Naive thymus-derived CD4-positive, alpha-beta T cell (primary cell): ENCODE measurements at regions not wholly inside any gene's neighbourhood (a gene's known extent, or its start where the extent isn't known, plus 50 kb on each side); places are given as distances from the start of the nearest gene placed in this dataset.
"Not testable (repeated sequence)": the region's sequence is repeated elsewhere in the genome, so short reads cannot be mapped to it uniquely, and the experiment has no call there.

ENCODE experiments used
- ATAC-seq: fragments of 150-1000 bp; cut with Tn5 transposase; 2 replicates; pipeline ENCODE4 v1.10.0; 2021; ENCODE audit warnings: mild to moderate bottlenecking, moderate library complexity
- CTCF ChIA-PET: fragments of 350-600 bp; sonication (Branson Sonifier 250); formaldehyde crosslinking; loops from one replicate; lab custom pipeline; 2021; ENCODE audit warnings: antibody characterized with exemption; lab: Charles Lee
- POLR2A ChIA-PET: fragments of 350-600 bp; sonication (Branson Sonifier 250); formaldehyde crosslinking; loops from one replicate; lab custom pipeline; 2021; ENCODE audit warnings: antibody characterized with exemption, inconsistent platforms; lab: Charles Lee
- DNase-seq, 9 donors: peaks; one replicate each; pipeline versions ENCODE4 v3.0.0 to v3.0.0-alpha.2; 2020 to 2022; ENCODE audit warnings: mixed read lengths in 1 of 9
- H3K27ac ChIP-seq: one replicate; pipeline ENCODE4 v1.7.0; 2013; ENCODE audit warnings: mild to moderate bottlenecking, low read depth, low read length, moderate library complexity
- H3K27me3 ChIP-seq, 2 donors: one replicate each; pipeline ENCODE4 v1.7.0; 2013; ENCODE audit warnings: low read length in 2 of 2, mild to moderate bottlenecking in 2 of 2, moderate library complexity in 2 of 2; ENCODE audit not compliant: control insufficient read depth in 2 of 2, insufficient read depth in 2 of 2
- H3K36me3 ChIP-seq, 3 experiments: 1 replicate in 2 of 3; 2 replicates in 1 of 3; pipeline ENCODE4 v1.7.0; 2013; ENCODE audit warnings: low read length in 3 of 3, mild to moderate bottlenecking in 3 of 3, moderate library complexity in 1 of 3; ENCODE audit not compliant: insufficient read depth in 3 of 3, control insufficient read depth in 2 of 3
- H3K4me1 ChIP-seq, 2 donors: one replicate each; pipeline ENCODE4 v1.7.0; 2013; ENCODE audit warnings: low read length in 2 of 2, mild to moderate bottlenecking in 2 of 2, moderate library complexity in 1 of 2; ENCODE audit not compliant: control insufficient read depth in 2 of 2, insufficient read depth in 2 of 2
- H3K4me3 ChIP-seq: 2 replicates; pipeline ENCODE4 v1.7.0; 2013; ENCODE audit warnings: mild to moderate bottlenecking, low read length
- H3K9me3 ChIP-seq, 3 experiments: 1 replicate in 2 of 3; 2 replicates in 1 of 3; pipeline ENCODE4 v1.7.0; 2013; ENCODE audit warnings: low read length in 3 of 3; ENCODE audit not compliant: control insufficient read depth in 2 of 3
- H3K27ac Mint-ChIP-seq, 9 donors: one replicate each; pipeline ENCODE4 v1.8.0; 2020 to 2022; ENCODE audit warnings: mixed read lengths in 9 of 9, mild to moderate bottlenecking in 8 of 9, moderate library complexity in 5 of 9, inconsistent platforms in 2 of 9
- H3K27me3 Mint-ChIP-seq, 5 donors: one replicate each; pipeline ENCODE4 v1.8.0; 2021 to 2022; ENCODE audit warnings: mixed read lengths in 5 of 5, mild to moderate bottlenecking in 1 of 5
- H3K36me3 Mint-ChIP-seq, 5 donors: one replicate each; pipeline ENCODE4 v1.8.0; 2020 to 2022; ENCODE audit warnings: mixed read lengths in 5 of 5, mild to moderate bottlenecking in 3 of 5, inconsistent platforms in 1 of 5
- H3K4me1 Mint-ChIP-seq, 7 donors: one replicate each; pipeline ENCODE4 v1.8.0; 2020 to 2022; ENCODE audit warnings: mixed read lengths in 7 of 7, mild to moderate bottlenecking in 3 of 7, inconsistent platforms in 1 of 7
- H3K4me3 Mint-ChIP-seq, 10 donors: one replicate each; pipeline ENCODE4 v1.8.0; 2020 to 2022; ENCODE audit warnings: mild to moderate bottlenecking in 10 of 10, mixed read lengths in 10 of 10, moderate library complexity in 6 of 10, inconsistent platforms in 2 of 10
- H3K9me3 Mint-ChIP-seq, 11 donors: one replicate each; pipeline ENCODE4 v1.8.0; 2020 to 2022; ENCODE audit warnings: mixed read lengths in 11 of 11, mild to moderate bottlenecking in 4 of 11, inconsistent platforms in 1 of 11, moderate library complexity in 1 of 11
- intact Hi-C, 2 donors: fragments of 100-400 bp; cut with micrococcal nuclease; formaldehyde crosslinking; loops; one replicate each; pipeline ENCODE4 v1.15.1; 2023

GRCh38 chr22:22179858-22180257 is 64.7 kb upstream of the VPREB1 start:
- intact Hi-C loops = no loop called here
- CTCF ChIA-PET = no interaction called here
- POLR2A ChIA-PET = no interaction called here

GRCh38 chr22:22178992-22179391 is 65.6 kb upstream of the VPREB1 start:
- Mint-ChIP-seq H3K4me3 (no peak overlapping the region), H3K27ac (no peak overlapping the region), H3K27me3 (peaks cover 14 to 31% (median 23%) of the 10 kb centered on the region in 5 donors), H3K36me3 (no peaks in the 10 kb centered on the region), H3K4me1 (peaks cover 0 to 6% (median 0%) of the 10 kb centered on the region in 7 donors), H3K9me3 (peaks cover 0 to 2% (median 0%) of the 10 kb centered on the region in 11 donors)
- Histone ChIP-seq H3K4me1 (no peaks in the 10 kb centered on the region), H3K27ac (no peak overlapping the region), H3K9me3 (no peaks in the 10 kb centered on the region), H3K4me3 (no peak overlapping the region), H3K27me3 (no peaks in the 10 kb centered on the region), H3K36me3 (no peaks in the 10 kb centered on the region)
- DNase-seq (no peak), ATAC-seq (no peak)
- intact Hi-C loops = no loop called here
- ChIA-PET CTCF (interaction anchor here (0.6 kb wide), 2 partner anchors 15 to 48 kb away, joined by 3 to 6 read pairs; no protein-coding TSS in a partner anchor), POLR2A (no interaction called here)

More at GRCh38 chr22:22179858-22180257, 64.7 kb upstream of the VPREB1 start:
- Histone ChIP-seq H3K27me3 (no peaks in the 10 kb centered on the region), H3K9me3 (no peaks in the 10 kb centered on the region), H3K27ac (no peak overlapping the region), H3K4me1 (no peaks in the 10 kb centered on the region), H3K4me3 (no peak overlapping the region), H3K36me3 (no peaks in the 10 kb centered on the region)
- H3K27ac Mint-ChIP-seq = no peak overlapping the region
- H3K36me3 Mint-ChIP-seq = no peaks in the 10 kb centered on the region
- H3K27me3 Mint-ChIP-seq = peaks cover 22 to 40% (median 26%) of the 10 kb centered on the region in 5 donors
- ATAC-seq (no peak), DNase-seq (no peak)
- H3K4me3 Mint-ChIP-seq = no peak overlapping the region
- peaks cover 0 to 6% (median 0%) of the 10 kb centered on the region in 7 donors for H3K4me1 Mint-ChIP-seq
- H3K9me3 Mint-ChIP-seq = peaks cover 0 to 2% (median 0%) of the 10 kb centered on the region in 11 donors

- Mint-ChIP-seq H3K4me3 (no peak overlapping the region), H3K36me3 (no peaks in the 10 kb centered on the region), H3K4me1 (peaks cover 0 to 6% (median 0%) of the 10 kb centered on the region in 7 donors), H3K9me3 (peaks cover 0 to 2% (median 0%) of the 10 kb centered on the region in 11 donors), H3K27ac (no peak overlapping the region), H3K27me3 (peaks cover 10 to 28% (median 21%) of the 10 kb centered on the region in 5 donors)
- ChIA-PET CTCF (interaction anchor here (0.6 kb wide), 1 partner anchor 16 kb away, joined by 3 read pairs; no protein-coding TSS in a partner anchor), POLR2A (no interaction called here)
- H3K4me1 ChIP-seq = no peaks in the 10 kb centered on the region
- no peaks in the 10 kb centered on the region for H3K36me3 ChIP-seq
- no peak for ATAC-seq
- no peaks in the 10 kb centered on the region for H3K9me3 ChIP-seq
- intact Hi-C loops = no loop called here
- no peak overlapping the region for H3K4me3 ChIP-seq
- H3K27me3 ChIP-seq = no peaks in the 10 kb centered on the region
- no peak for DNase-seq
- H3K27ac ChIP-seq = no peak overlapping the region
Measured at GRCh38 chr22:22178355-22178965, 66.1 kb upstream of the VPREB1 start.

GRCh38 chr22:22176929-22177616 is 67.5 kb upstream of the VPREB1 start:
- Histone ChIP-seq H3K27me3 (no peaks in the 10 kb centered on the region), H3K4me3 (no peak overlapping the region), H3K9me3 (no peaks in the 10 kb centered on the region), H3K36me3 (no peaks in the 10 kb centered on the region), H3K4me1 (no peaks in the 10 kb centered on the region), H3K27ac (no peak overlapping the region)
- H3K27ac Mint-ChIP-seq = no peak overlapping the region
- no peak for DNase-seq
- intact Hi-C loops = no loop called here
- ChIA-PET CTCF (no interaction called here), POLR2A (no interaction called here)
- no peak overlapping the region for H3K4me3 Mint-ChIP-seq
- peaks cover 0 to 4% (median 0%) of the 10 kb centered on the region in 11 donors for H3K9me3 Mint-ChIP-seq
- ATAC-seq = no peak
- peaks cover 0 to 6% (median 0%) of the 10 kb centered on the region in 7 donors for H3K4me1 Mint-ChIP-seq
- H3K27me3 Mint-ChIP-seq = peaks cover 7 to 28% (median 13%) of the 10 kb centered on the region in 5 donors
- H3K36me3 Mint-ChIP-seq = no peaks in the 10 kb centered on the region

- H3K27me3 ChIP-seq, ATAC-seq, DNase-seq, POLR2A ChIA-PET, H3K27ac Mint-ChIP-seq, H3K9me3 Mint-ChIP-seq, H3K9me3 ChIP-seq, H3K4me1 ChIP-seq, H3K4me3 Mint-ChIP-seq, H3K27ac ChIP-seq, H3K4me3 ChIP-seq, H3K36me3 Mint-ChIP-seq, intact Hi-C loops, CTCF ChIA-PET, H3K36me3 ChIP-seq: not testable (repeated sequence)
- Mint-ChIP-seq H3K27me3 (peaks cover 6 to 13% (median 8%) of the 10 kb centered on the region in 5 donors), H3K4me1 (peaks cover 4 to 25% (median 6%) of the 10 kb centered on the region in 7 donors)
Measured at GRCh38 chr22:22172896-22173628, 71.5 kb upstream of the VPREB1 start.

- no peak for ATAC-seq
- CTCF ChIA-PET = interaction anchor here (0.6 kb wide), 1 partner anchor 1375 kb away, joined by 5 read pairs; no protein-coding TSS in a partner anchor
- intact Hi-C loops = no loop called here
- no peak for DNase-seq
- Histone ChIP-seq H3K4me3 (no peak overlapping the region), H3K27me3 (no peaks in the 10 kb centered on the region), H3K36me3 (no peaks in the 10 kb centered on the region), H3K9me3 (no peaks in the 10 kb centered on the region), H3K27ac (no peak overlapping the region), H3K4me1 (peaks cover 6% of the 10 kb centered on the region in 2 donors)
- Mint-ChIP-seq H3K27me3 (peaks cover under 1 to 17% (median 3%) of the 10 kb centered on the region in 5 donors), H3K4me3 (no peak overlapping the region), H3K9me3 (peaks cover 0 to 4% (median 0%) of the 10 kb centered on the region in 11 donors), H3K36me3 (no peaks in the 10 kb centered on the region), H3K4me1 (peaks cover 4 to 37% (median 17%) of the 10 kb centered on the region in 7 donors), H3K27ac (no peak overlapping the region)
- POLR2A ChIA-PET = no interaction called here
Measured at GRCh38 chr22:22171357-22172218, 73.0 kb upstream of the VPREB1 start.
